ENCODE measurements at regions not wholly inside any gene's neighbourhood (a gene's known extent, or its start where the extent isn't known, plus 50 kb on each side); places are given as distances from the start of the nearest gene placed in this dataset.

- no peak for TF ChIP-seq CTCF (IDR thresholded peaks at IDR 0.05)
- TF ChIP-seq POLR2A (IDR thresholded peaks at IDR 0.05) = no peak
- TF ChIP-seq POLR2AphosphoS5 (IDR thresholded peaks at IDR 0.05) = no peak
Measured at GRCh38 chr2:173793709-173794565, 171.2 kb downstream of the SP3 start.
